ENCODE measurements at regions not wholly inside any gene's neighbourhood (a gene's known extent, or its start where the extent isn't known, plus 50 kb on each side); places are given as distances from the start of the nearest gene placed in this dataset.

GRCh38 chr5:34598177-34598794 lies 57.8 kb upstream of the RAI14 start:
- TF ChIP-seq, protein P1, sequence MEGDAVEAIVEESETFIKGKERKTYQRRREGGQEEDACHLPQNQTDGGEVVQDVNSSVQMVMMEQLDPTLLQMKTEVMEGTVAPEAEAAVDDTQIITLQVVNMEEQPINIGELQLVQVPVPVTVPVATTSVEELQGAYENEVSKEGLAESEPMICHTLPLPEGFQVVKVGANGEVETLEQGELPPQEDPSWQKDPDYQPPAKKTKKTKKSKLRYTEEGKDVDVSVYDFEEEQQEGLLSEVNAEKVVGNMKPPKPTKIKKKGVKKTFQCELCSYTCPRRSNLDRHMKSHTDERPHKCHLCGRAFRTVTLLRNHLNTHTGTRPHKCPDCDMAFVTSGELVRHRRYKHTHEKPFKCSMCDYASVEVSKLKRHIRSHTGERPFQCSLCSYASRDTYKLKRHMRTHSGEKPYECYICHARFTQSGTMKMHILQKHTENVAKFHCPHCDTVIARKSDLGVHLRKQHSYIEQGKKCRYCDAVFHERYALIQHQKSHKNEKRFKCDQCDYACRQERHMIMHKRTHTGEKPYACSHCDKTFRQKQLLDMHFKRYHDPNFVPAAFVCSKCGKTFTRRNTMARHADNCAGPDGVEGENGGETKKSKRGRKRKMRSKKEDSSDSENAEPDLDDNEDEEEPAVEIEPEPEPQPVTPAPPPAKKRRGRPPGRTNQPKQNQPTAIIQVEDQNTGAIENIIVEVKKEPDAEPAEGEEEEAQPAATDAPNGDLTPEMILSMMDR (IDR thresholded peaks at IDR 0.05), result no peak
- TF ChIP-seq POLR2A (IDR thresholded peaks at IDR 0.05) (no peak), EP300 (IDR thresholded peaks at IDR 0.05) (no peak)

Measured in ovary (tissue), 3 donors.